Liver (tissue), 3 donors: ENCODE measurements at regions not wholly inside any gene's neighbourhood (a gene's known extent, or its start where the extent isn't known, plus 50 kb on each side); places are given as distances from the start of the nearest gene placed in this dataset.

ENCODE experiments used
- ATF3 ChIP-seq: IDR thresholded peaks from 2 replicates; pipeline ENCODE4 v1.6.1; 2016; ENCODE audit warnings: antibody characterized with exemption
- CTCF ChIP-seq: fragments of 150-350 bp; IDR thresholded peaks from 2 replicates; pipeline ENCODE4 v1.5.1; 2017; ENCODE audit warnings: improper control_type of control experiment, low read depth, low read length; ENCODE audit not compliant: missing input control
- FOXA1 ChIP-seq: IDR thresholded peaks from 2 replicates; pipeline ENCODE4 v1.6.1; 2016; ENCODE audit warnings: antibody characterized with exemption
- GABPA ChIP-seq, 2 donors: IDR thresholded peaks in 1 of 2; conservative IDR thresholded peaks in 1 of 2; 2 replicates each; pipeline ENCODE4 v1.6.1; 2016; ENCODE audit warnings: antibody characterized with exemption in 2 of 2, mild to moderate bottlenecking in 1 of 2, moderate library complexity in 1 of 2
- HNF4A ChIP-seq, 2 donors: conservative IDR thresholded peaks; 2 replicates each; pipeline ENCODE4 v1.6.1; 2016; ENCODE audit warnings: antibody characterized with exemption in 2 of 2, mild to moderate bottlenecking in 2 of 2
- MAX ChIP-seq: IDR thresholded peaks from 2 replicates; pipeline ENCODE4 v1.6.1; 2016; ENCODE audit warnings: antibody characterized with exemption
- RAD21 ChIP-seq, 2 donors: IDR thresholded peaks; 2 replicates each; pipeline ENCODE4 v1.6.1; 2016; ENCODE audit warnings: antibody characterized with exemption in 2 of 2, mild to moderate bottlenecking in 2 of 2
- REST ChIP-seq: IDR thresholded peaks from 2 replicates; pipeline ENCODE4 v1.6.1; 2016; ENCODE audit warnings: antibody characterized with exemption, mild to moderate bottlenecking
- RXRA ChIP-seq, 2 donors: IDR thresholded peaks; 2 replicates each; pipeline ENCODE4 v1.6.1; 2017 to 2018; ENCODE audit warnings: antibody characterized with exemption in 2 of 2, mild to moderate bottlenecking in 1 of 2
- TAF1 ChIP-seq: conservative IDR thresholded peaks from 2 replicates; pipeline ENCODE4 v1.6.1; 2016; ENCODE audit warnings: antibody characterized with exemption, mild to moderate bottlenecking
- ZBTB33 ChIP-seq: IDR thresholded peaks from 2 replicates; pipeline ENCODE4 v1.6.1; 2016; ENCODE audit warnings: antibody characterized with exemption
- donor health status: healthy.
- donor health status: healthy.

GRCh38 chr10:88163572-88163971 lies 300.1 kb downstream of the PTEN start:
- TF ChIP-seq CTCF (no peak), RAD21 (IDR thresholded peaks at IDR 0.05) (no peak), ATF3 (no peak), ZBTB33 (no peak), REST (no peak), RXRA (IDR thresholded peaks at IDR 0.05) (no peak), MAX (no peak), GABPA (IDR thresholded peaks at IDR 0.05 in 1 of 2, conservative IDR thresholded peaks at IDR 0.05 in 1 of 2) (no peak), HNF4A (conservative IDR thresholded peaks at IDR 0.05) (no peak), TAF1 (no peak), FOXA1 (no peak)
